Activated naive CD4-positive, alpha-beta T cell treated with anti-CD3 and anti-CD28 coated beads, Interleukin-2, amount 50 U/mL, for 24 hours (primary cell): ENCODE measurements at regions not wholly inside any gene's neighbourhood (a gene's known extent, or its start where the extent isn't known, plus 50 kb on each side); places are given as distances from the start of the nearest gene placed in this dataset.

Experiments used
- H3K27ac Mint-ChIP-seq: one replicate; pipeline ENCODE4 v1.8.0; 2021; ENCODE audit warnings: mild to moderate bottlenecking, mixed read lengths
- H3K27me3 Mint-ChIP-seq: one replicate; pipeline ENCODE4 v1.8.0; 2021; ENCODE audit warnings: mixed read lengths
- H3K36me3 Mint-ChIP-seq: one replicate; pipeline ENCODE4 v1.8.0; 2021; ENCODE audit warnings: mixed read lengths
- H3K4me1 Mint-ChIP-seq: one replicate; pipeline ENCODE4 v1.8.0; 2021; ENCODE audit warnings: mixed read lengths
- H3K4me3 Mint-ChIP-seq: one replicate; pipeline ENCODE4 v1.8.0; 2021; ENCODE audit warnings: mild to moderate bottlenecking, mixed read lengths
- H3K9me3 Mint-ChIP-seq: one replicate; pipeline ENCODE4 v1.8.0; 2021; ENCODE audit warnings: mixed read lengths

DNA sequence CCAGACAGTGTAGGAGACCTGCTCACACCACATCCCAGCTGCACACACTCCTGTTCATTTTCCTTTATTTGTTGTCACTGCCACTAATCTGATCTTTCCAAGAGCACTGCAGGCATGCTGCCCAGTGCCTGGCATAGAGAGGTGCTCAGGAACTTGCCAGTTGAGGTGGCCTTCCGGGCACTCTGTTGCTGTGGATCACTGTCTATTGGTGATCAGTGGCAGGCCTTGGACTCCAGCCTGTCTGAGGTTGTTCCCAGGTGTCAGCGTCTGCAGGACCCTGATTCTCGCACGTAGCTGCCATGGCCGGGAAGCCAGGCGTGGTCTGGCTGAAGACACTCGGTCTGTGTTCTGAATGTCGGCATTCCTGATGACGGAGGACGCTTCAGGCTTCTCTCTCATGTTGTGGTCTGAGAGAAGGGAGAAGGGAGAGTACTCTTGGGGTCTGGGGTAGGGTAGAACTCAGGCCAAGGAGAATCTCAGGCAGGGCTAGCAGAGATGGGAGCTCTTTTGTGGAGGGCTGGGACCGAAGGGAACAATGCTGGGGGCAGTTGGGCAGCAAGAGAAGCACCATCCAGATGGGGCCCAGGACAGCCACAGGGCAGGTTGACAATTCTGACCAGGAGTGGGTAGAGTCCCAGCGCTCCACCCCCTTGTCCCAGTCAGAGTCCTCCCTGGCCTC, 240.9 kb downstream of the MYCN start:
- Mint-ChIP-seq H3K9me3 (no peaks in the 10 kb centered on the region), H3K27me3 (peaks cover 1% of the 10 kb centered on the region), H3K4me1 (no peaks in the 10 kb centered on the region), H3K4me3 (no peak overlapping the region), H3K36me3 (no peaks in the 10 kb centered on the region), H3K27ac (no peak overlapping the region)

DNA sequence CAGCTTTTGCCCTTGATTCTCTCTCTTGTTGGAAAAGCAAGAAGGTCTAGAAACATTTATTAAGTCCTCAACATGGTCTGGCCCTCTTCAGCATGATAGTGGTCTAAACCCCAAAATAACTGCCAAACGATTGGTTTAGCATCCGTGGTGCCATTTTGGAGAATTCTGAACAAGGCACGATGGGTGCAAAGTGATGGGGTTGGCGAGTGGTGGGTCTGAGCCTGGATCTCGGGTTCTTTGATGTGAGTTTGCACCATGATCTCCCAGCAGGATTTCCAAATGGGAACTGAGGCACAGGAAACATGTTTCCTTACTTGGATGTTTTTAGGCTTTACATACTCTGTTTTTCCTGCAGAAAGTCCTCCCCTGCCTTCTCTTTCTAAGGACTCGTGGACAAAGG, 240.3 kb downstream of the MYCN start:
- Mint-ChIP-seq H3K9me3 (no peaks in the 10 kb centered on the region), H3K4me1 (no peaks in the 10 kb centered on the region), H3K27ac (no peak overlapping the region), H3K36me3 (no peaks in the 10 kb centered on the region), H3K27me3 (peaks cover 1% of the 10 kb centered on the region), H3K4me3 (no peak overlapping the region)

DNA sequence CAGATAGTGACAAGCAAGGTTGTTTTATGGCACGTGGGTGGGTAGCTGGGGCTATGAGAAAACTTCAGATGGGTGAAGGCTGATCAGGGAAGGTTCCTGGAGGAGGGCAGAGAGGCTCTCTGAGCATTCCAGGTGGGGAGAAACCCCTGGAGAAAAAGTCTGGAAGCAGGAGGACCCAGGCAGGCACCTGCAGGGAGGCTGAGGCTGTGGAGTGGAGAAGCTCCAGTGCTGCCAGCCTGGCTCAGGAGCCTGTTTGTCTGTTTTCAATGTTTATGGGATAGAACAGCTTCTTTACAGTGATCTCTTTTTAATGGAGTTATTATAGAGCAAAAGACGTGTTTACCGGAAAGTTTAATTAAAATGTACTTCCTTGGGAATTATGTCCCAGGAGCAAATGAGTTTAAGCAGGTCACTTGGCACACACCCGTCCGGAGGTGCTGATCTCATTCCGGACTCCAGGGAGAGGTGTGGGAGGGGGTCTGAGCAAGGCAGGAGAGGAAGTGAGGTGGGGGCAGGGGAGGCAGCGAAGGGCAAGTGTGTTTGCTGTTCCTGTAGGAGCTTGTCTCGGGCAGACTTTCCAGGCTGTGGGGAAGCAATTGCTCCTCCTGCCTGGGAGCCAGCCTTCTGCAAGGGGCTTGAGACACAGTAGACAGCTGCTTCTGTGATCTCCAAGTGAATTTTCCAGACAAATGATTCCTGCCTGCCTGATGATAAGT, 239.5 kb downstream of the MYCN start:
- Mint-ChIP-seq H3K4me3 (no peak overlapping the region), H3K36me3 (no peaks in the 10 kb centered on the region), H3K9me3 (no peaks in the 10 kb centered on the region), H3K4me1 (no peaks in the 10 kb centered on the region), H3K27me3 (peaks cover 1% of the 10 kb centered on the region), H3K27ac (no peak overlapping the region)

DNA sequence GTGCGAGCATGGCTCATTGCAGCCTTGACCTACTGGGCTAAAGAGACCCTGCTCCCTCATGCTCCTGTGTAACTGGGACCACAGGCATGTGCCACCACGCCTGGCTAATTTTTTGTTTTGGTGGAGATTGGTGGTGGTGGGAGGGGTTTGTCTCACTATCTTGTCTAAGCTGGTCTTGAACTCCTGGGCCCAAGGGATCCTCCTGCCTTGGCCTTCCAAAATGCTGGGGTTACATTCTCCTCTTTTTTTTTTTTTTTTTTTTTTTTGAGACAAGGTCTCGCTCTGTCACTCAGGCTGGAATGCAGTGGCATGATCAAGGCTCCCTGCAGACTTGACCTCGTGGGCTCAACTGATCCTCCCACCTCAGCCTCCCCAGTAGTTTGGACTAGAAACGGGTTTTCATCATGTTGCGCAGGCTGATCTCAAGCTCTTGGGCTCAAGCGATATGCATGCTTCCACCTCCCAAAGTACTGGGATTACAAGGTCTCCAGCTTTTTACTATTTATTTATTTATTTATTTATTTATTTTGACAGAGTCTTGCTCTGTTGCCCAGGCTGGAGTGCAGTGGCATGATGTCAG, 238.3 kb downstream of the MYCN start:
- H3K27me3 Mint-ChIP-seq, result peaks cover 1% of the 10 kb centered on the region
- no peak overlapping the region for H3K4me3 Mint-ChIP-seq
- H3K36me3 Mint-ChIP-seq, result no peaks in the 10 kb centered on the region
- H3K4me1 Mint-ChIP-seq, result no peaks in the 10 kb centered on the region
- H3K9me3 Mint-ChIP-seq, result no peaks in the 10 kb centered on the region
- no peak overlapping the region for H3K27ac Mint-ChIP-seq

DNA sequence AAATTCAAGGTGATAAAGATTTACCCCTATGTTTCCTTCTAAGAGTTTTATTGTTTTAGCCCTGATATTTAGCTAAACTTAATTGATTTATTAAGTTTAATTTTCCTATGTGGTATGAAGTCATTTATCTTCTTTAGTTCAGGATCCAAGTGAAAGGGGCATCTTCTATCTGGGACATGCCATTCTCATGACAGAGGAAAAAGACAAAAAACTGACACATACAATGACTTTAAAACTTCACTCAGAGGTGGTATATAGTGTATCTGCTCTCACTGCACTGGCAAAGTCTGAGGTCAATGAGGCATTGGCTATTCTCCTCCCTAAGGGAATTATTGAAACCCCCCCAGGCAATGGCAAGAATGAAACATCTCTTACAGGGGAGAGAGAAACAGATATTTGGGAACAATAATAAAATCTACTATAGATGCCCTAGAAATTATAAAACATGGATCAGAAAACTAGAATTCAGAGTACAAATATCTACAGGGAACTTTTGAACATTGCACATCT, 237.4 kb downstream of the MYCN start:
- Mint-ChIP-seq H3K27ac (no peak overlapping the region), H3K36me3 (no peaks in the 10 kb centered on the region), H3K9me3 (no peaks in the 10 kb centered on the region), H3K4me3 (no peak overlapping the region), H3K4me1 (no peaks in the 10 kb centered on the region), H3K27me3 (peaks cover 1% of the 10 kb centered on the region)

DNA sequence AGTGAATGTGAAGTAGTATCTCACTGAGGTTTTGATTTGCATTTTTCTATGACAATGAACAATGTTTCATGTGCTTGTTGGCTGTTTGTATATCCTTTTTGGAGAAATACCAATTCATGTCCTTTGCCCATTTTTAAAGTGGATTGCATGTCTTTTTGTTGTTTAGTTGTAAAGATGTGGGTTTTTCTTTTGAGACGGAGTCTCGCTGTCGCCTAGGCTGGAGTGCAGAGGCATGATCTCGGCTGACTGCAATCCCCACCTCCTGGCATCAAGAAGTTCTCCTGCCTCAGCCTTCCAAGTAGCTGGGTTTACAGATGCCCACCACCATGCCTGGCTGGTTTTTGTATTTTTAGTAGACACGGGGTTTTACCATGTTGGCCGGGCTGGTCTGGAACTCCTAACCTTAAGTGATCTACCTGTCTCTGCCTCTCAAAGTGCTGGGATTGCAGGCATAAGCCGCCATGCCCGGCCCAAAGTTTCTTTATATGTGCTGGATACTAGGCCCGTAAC, 236.7 kb downstream of the MYCN start:
- Mint-ChIP-seq H3K4me3 (no peak overlapping the region), H3K9me3 (no peaks in the 10 kb centered on the region), H3K4me1 (no peaks in the 10 kb centered on the region), H3K27me3 (peaks cover 1% of the 10 kb centered on the region), H3K27ac (no peak overlapping the region), H3K36me3 (no peaks in the 10 kb centered on the region)

DNA sequence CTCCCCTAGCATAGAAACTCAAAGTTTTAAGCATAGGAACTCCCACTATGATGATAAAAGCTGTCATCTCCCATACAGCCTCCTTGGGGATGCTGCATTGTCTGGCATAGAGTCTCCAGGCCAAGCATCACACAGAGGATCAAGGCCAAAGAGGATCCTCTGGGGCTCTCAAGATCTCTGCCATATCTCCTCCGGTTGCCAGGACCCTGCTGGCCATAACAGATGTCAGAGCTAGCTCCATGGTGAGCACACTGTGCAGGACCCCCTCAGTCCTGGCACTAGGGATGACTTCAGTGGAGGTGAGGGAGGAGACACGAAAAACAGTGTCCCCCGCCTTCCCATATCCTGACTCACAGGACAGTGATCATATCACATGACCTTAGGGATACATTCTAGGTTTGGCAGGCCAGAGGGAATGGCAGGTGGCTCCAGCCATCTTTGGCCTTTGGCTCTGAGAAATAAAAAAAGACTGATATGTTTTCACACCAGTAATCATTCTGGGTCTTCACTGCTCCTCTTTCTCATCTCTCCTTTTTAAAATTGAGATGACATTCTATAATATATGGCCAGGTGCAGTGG, 235.0 kb downstream of the MYCN start:
- Mint-ChIP-seq H3K36me3 (no peaks in the 10 kb centered on the region), H3K27ac (no peak overlapping the region), H3K4me1 (no peaks in the 10 kb centered on the region), H3K27me3 (no peaks in the 10 kb centered on the region), H3K4me3 (no peak overlapping the region), H3K9me3 (no peaks in the 10 kb centered on the region)

DNA sequence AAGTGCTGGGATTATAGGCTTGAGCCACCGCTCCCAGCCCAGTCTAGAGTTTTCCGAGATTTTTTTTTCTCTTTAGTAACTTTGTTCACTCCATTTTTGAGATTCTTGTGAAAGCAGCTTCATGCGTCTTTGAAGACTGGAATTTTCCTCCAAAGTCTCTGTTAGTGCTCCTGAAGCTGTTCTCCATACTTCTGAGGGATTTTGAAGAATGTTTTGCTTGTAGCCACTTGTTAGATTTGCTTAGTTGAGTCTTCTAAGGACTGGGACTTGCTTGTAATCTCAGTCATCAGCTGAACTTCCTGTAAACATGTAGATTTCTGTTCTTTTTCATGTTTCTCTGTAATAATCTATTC, 234.3 kb downstream of the MYCN start:
- no peak overlapping the region for H3K27ac Mint-ChIP-seq
- no peaks in the 10 kb centered on the region for H3K27me3 Mint-ChIP-seq
- H3K4me3 Mint-ChIP-seq, result no peak overlapping the region
- H3K36me3 Mint-ChIP-seq, result no peaks in the 10 kb centered on the region
- H3K9me3 Mint-ChIP-seq, result no peaks in the 10 kb centered on the region
- H3K4me1 Mint-ChIP-seq, result no peaks in the 10 kb centered on the region

DNA sequence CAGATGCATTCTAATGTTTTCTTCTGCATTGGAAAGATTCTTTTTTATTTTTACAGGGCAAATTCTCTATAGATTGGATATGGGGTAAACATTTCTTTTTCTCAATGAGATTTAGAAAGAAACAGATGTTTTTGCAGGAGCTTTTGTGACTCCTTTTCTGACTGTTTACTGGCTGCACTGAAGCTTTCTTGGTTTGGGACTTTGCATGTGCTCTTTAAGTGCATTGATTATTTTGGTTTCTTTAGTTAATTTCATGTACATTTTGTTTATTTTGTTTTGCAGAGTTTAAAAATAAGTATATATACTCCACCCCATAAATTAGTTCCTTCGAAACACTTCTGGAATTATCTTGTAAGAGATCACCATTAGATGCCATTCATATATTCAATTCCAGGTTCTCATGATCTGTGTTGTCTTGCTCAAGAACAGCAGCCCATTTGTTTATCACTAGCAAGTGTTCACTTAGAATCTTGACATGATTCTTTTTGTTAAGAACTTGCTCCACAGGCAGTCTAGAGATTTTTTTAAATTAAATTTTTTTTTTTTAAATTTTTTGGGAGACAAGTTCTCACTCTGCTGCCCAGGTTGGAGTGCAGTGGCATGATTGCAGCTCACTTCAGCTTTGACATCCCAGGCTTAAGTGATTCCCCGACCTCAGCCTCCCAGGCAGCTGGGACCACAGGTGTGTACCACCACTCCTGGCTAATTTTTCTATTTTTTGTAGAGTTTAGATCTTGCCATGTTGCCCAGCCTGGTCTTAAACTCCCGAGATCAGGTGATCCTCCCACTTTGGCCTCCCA, 233.7 kb downstream of the MYCN start:
- Mint-ChIP-seq H3K36me3 (no peaks in the 10 kb centered on the region), H3K27ac (no peak overlapping the region)

DNA sequence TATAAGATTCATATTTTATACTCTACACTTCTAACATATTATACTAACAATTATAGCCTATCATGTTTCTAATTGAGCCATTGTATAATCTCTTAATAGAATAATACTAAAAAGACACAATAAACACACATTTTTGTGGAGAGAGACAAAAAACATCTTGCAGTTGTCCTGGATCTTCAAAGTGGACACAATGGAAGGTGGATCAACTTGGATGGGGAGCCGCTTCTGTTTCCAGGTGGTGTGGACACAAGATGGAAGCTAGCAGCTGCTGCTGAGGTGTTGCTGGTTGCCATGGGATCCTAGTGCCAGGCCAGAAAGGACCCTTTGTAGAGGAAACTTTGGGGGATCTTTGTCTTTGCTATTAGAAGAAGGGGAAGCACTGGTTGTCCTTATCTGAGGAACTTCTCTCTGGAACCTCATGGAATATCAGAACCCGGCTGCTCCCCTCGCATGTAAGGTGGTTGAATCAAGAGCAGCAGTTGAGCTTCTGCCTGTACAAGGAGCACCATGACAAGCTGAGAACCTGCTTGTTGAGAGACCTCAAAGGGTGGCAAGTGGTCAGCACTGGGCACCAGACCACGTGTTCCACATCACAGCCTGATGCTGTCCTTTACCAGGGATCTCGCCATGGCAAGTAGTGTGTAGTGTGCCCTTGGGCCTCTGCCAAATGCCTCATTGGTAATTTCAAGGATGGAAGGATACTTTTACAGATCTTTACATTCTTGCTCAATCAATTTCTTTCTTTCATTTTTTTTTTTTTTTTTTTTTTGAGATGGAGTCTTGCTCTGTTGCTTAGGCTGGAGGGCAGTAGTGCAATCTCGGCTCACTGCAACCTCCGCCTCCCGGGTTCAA, 232.2 kb downstream of the MYCN start:
- no peaks in the 10 kb centered on the region for H3K4me1 Mint-ChIP-seq
- H3K9me3 Mint-ChIP-seq, result no peaks in the 10 kb centered on the region
- peaks cover 1% of the 10 kb centered on the region for H3K27me3 Mint-ChIP-seq
- H3K4me3 Mint-ChIP-seq, result no peak overlapping the region
- H3K27ac Mint-ChIP-seq, result no peak overlapping the region
- H3K36me3 Mint-ChIP-seq, result no peaks in the 10 kb centered on the region

More for the DNA sequence above, 233.7 kb downstream of the MYCN start:
- no peak overlapping the region for H3K4me3 Mint-ChIP-seq
- peaks cover 1% of the 10 kb centered on the region for H3K27me3 Mint-ChIP-seq
- no peaks in the 10 kb centered on the region for H3K4me1 Mint-ChIP-seq
- H3K9me3 Mint-ChIP-seq, result no peaks in the 10 kb centered on the region

DNA sequence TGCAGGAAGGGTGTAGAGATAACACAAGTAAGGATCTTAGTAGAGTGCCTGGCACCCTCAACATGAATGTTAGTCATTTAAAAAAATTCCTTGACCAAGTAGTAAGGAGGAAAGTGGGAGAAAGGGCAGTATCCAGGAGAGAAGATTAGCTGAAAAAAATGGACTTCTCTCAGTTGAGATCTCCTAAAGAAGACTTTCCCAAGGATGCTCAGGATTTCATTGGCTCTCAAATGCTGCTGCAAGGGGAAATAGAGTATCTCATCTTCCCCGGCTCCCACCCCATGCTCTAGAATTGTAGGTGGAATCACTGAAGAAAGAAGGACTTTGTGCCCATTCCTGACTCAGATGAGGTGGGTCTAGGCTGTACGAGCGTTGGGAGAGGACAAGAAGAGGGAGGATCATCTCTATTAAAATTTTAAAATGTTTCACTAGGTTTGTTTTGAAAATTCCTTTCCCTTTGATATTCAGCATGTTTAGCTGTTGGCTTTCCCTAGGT, 231.1 kb downstream of the MYCN start:
- no peaks in the 10 kb centered on the region for H3K4me1 Mint-ChIP-seq
- H3K9me3 Mint-ChIP-seq, result no peaks in the 10 kb centered on the region
- H3K4me3 Mint-ChIP-seq, result no peak overlapping the region
- H3K27ac Mint-ChIP-seq, result no peak overlapping the region
- H3K36me3 Mint-ChIP-seq, result no peaks in the 10 kb centered on the region
- peaks cover 1% of the 10 kb centered on the region for H3K27me3 Mint-ChIP-seq

DNA sequence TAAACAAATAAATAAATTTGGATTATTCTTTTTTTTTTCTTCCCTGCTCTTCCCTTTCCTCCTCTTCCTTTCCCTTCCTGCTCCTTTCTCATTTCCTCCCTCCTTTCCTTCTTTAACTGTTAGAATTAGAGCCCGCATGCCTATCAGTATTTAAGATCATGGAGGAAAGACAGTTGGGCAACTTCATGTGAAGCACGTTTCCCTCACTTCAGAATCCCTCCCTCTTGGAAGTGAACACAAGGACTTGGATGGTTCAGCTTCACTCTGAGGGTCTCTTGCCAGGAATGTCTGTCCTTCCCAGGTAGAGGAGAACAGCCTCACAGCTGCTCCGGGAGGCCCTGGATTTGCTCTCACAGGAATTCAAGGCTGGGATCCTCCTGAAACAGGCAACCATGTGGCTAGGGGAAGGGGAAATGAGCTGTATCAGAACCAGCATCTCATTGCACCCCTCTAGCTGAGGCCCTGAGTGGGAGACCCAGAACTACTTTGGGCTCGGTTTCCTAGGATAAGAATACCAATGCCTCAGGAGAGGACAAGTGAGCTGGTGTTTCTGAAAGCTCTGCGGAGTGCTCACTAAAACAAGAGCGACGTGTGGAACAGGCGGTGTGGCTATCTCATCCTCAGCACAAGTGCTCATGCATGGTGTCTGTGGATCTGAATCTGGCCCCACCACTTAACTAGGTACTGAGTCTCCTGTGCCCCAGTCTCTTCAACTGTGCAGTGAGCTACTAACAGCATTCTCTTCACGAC, 230.5 kb downstream of the MYCN start:
- Mint-ChIP-seq H3K9me3 (no peaks in the 10 kb centered on the region), H3K4me3 (no peak overlapping the region), H3K36me3 (no peaks in the 10 kb centered on the region), H3K27me3 (peaks cover 1% of the 10 kb centered on the region), H3K27ac (no peak overlapping the region), H3K4me1 (no peaks in the 10 kb centered on the region)

DNA sequence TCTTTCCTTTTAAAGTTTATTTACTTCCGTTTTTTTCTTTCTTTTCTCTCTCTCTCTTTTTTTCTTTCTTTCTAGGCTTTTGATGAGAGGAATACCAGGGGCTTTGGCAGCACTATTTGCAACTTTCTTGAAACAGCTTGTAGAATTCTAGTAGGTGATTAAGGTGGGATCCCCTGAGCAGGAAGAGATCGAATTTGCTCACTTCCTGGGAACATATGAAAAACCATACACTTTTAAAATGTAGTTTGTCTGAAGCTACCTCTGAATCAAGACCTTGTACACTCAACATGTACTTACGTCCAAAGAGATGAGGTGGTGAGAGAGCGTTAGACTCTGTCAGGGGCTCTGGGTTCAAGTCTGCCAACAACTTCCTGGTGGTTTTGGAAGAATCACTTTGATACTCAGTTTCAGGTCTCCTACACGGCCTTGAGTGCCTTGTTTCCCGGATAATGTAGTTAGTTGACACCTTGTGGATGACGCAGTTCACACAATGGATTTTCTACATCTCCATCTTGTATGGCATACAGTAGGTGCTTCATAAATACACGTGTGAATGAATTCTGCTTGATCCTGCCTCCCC, 229.1 kb downstream of the MYCN start:
- no peak overlapping the region for H3K4me3 Mint-ChIP-seq
- no peak overlapping the region for H3K27ac Mint-ChIP-seq
- H3K36me3 Mint-ChIP-seq, result no peaks in the 10 kb centered on the region
- H3K9me3 Mint-ChIP-seq, result no peaks in the 10 kb centered on the region
- H3K4me1 Mint-ChIP-seq, result no peaks in the 10 kb centered on the region
- peaks cover 3% of the 10 kb centered on the region for H3K27me3 Mint-ChIP-seq
